Left lung (tissue), 4 donors: ENCODE measurements at regions not wholly inside any gene's neighbourhood (a gene's known extent, or its start where the extent isn't known, plus 50 kb on each side); places are given as distances from the start of the nearest gene placed in this dataset.
A peak's percentile ranks its signal among the peaks of the same experiment; 100 is the strongest.

Experiments
- ATAC-seq: fragments of 200-7000 bp; cut with Tn5 transposase; one replicate; pipeline ENCODE4 v1.9.1; 2020; ENCODE audit warnings: moderate library complexity
- DNase-seq, 4 donors: peaks; one replicate each; pipeline ENCODE4 v3.0.0-alpha.2; 2013 to 2020
- H3K27ac ChIP-seq, 2 donors: fragments of 200-600 bp; sonication (generic) in 1 of 2; one replicate each; pipeline versions ENCODE4 v1.5.0 to v1.8.0; 2020 to 2021
- H3K27me3 ChIP-seq, 2 donors: fragments of 200-600 bp; sonication (generic) in 1 of 2; one replicate each; pipeline versions ENCODE4 v1.5.0 to v1.8.0; 2020 to 2021
- H3K36me3 ChIP-seq, 2 donors: fragments of 200-600 bp; sonication (generic) in 1 of 2; one replicate each; pipeline versions ENCODE4 v1.5.0 to v1.8.0; 2020 to 2021
- H3K4me1 ChIP-seq, 2 donors: fragments of 200-600 bp; one replicate each; pipeline ENCODE4 v1.8.0; 2021
- H3K4me3 ChIP-seq, 2 donors: fragments of 200-600 bp; sonication (generic) in 1 of 2; one replicate each; pipeline versions ENCODE4 v1.5.0 to v1.8.0; 2020 to 2021; ENCODE audit warnings: mild to moderate bottlenecking in 1 of 2
- H3K9me3 ChIP-seq, 2 donors: fragments of 200-600 bp; sonication (generic) in 1 of 2; one replicate each; pipeline versions ENCODE4 v1.5.0 to v1.8.0; 2020 to 2021
- CTCF ChIP-seq, 2 donors: fragments of 200-600 bp; sonication (generic) in 1 of 2; IDR thresholded peaks; one replicate each; pipeline versions ENCODE4 v1.5.0 to v1.8.0; 2021; ENCODE audit warnings: antibody characterized with exemption in 2 of 2
- intact Hi-C, 2 donors: fragments of 100-400 bp; cut with DNase I; formaldehyde crosslinking; loops; one replicate each; pipeline versions ENCODE4 v1.11.2 to v1.14.2; 2022
- donor health status: DM: no; HTN: yes; CAD: no.
- donor health status: DM: no; HTN: no; CAD: no.

DNA sequence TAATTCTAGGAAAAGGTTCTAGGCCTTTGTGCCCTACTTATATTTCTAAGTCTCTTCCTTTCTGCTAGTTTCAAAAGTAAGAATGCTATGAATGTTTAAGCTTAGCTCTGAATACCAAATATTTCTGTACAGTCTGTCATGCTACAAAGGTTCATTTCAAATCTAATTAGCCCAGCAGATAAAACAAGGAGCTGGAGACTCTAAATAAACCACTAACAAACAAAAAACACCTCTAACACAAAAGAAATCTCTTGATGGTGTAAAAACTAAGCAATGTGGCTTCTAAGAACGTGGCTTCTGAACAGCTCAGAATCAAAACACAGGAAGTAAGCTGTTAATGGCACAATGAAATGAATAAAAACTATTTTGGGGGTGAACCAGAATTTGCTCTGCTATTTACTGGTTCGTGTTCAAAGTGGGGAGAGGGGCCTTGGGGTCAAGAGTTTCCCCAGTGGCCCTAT lies 198.3 kb downstream of the BCAS1 start:
- Histone ChIP-seq H3K4me1 (peaks cover 2 to 22% of the 10 kb centered on the region in 2 donors), H3K27me3 (no peaks in the 10 kb centered on the region), H3K4me3 (no peak overlapping the region), H3K9me3 (no peaks in the 10 kb centered on the region), H3K36me3 (no peaks in the 10 kb centered on the region), H3K27ac (peak overlapping the region in 1 of 2 donors; percentile 33)
- intact Hi-C loops: no loop called here
- no peak for TF ChIP-seq CTCF (IDR thresholded peaks at IDR 0.05)
- DNase-seq (no peak), ATAC-seq (no peak)

- ATAC-seq: no peak
- no peaks in the 10 kb centered on the region for H3K27me3 ChIP-seq
- H3K27ac ChIP-seq: peak overlapping the region in 1 of 2 donors; percentile 33
- intact Hi-C loops: no loop called here
- H3K4me1 ChIP-seq: peaks cover 8 to 28% of the 10 kb centered on the region in 2 donors
- no peaks in the 10 kb centered on the region for H3K9me3 ChIP-seq
- DNase-seq: no peak
- TF ChIP-seq CTCF (IDR thresholded peaks at IDR 0.05): no peak
- H3K4me3 ChIP-seq: no peak overlapping the region
- H3K36me3 ChIP-seq: no peaks in the 10 kb centered on the region
Observed at GRCh38 chr20:53871541-53871940, 198.9 kb downstream of the BCAS1 start.

GRCh38 chr20:53870426-53871315 lies 199.7 kb downstream of the BCAS1 start:
- Histone ChIP-seq H3K4me3 (no peak overlapping the region), H3K36me3 (no peaks in the 10 kb centered on the region), H3K9me3 (no peaks in the 10 kb centered on the region), H3K27me3 (no peaks in the 10 kb centered on the region), H3K4me1 (peaks cover 10 to 36% of the 10 kb centered on the region in 2 donors), H3K27ac (no peak overlapping the region)
- ATAC-seq (no peak), DNase-seq (no peak)
- intact Hi-C loops: no loop called here
- TF ChIP-seq CTCF (IDR thresholded peaks at IDR 0.05): no peak

DNA sequence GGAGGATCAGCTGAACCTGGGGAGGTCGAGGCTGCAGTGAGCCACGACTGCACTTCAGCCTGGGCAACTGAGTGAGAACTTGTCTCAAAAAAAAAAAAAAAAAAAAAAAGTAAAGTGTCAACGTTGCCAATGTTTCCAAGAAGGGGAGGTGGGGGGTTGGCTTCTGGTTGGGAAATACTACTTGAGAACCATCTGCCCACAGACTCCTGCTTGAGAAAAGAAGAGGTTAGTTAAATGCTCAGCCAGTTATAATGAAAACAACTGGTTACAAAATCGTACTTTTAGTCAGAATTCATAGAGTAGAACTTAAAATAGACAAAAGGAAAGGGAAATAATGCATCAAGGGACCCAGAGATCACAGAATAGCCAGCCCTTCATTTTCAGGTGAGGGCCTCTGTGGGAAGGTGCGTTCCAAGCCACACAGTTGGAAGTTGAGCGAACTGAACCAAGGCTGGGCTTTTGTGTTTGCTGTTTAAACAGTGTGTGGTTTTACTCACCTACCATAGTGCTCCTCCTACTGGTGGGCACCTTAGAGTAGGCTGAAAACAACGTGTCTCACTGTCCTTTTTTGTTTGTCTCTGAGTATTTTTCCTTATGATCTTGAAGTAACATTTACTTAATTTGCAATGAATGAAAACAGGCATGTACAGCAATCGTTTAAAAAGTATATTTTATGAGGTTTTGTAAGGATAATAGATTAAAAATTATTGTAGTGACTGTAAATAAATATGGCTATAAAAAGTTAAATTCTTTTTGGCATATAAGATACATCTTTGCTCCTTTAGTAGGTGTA lies 200.7 kb downstream of the BCAS1 start:
- Histone ChIP-seq H3K36me3 (no peaks in the 10 kb centered on the region), H3K27ac (peak overlapping the region; percentile 45 to 65), H3K4me1 (peaks cover 15 to 47% of the 10 kb centered on the region in 2 donors), H3K4me3 (no peak overlapping the region), H3K27me3 (no peaks in the 10 kb centered on the region), H3K9me3 (no peaks in the 10 kb centered on the region)
- peak; percentile 61 to 80 for TF ChIP-seq CTCF (IDR thresholded peaks at IDR 0.05)
- intact Hi-C loops: no loop called here
- peak; percentile 91 for ATAC-seq
- DNase-seq: peak in 3 of 4 donors; percentile 40 to 75 (median 59)
